Transverse colon (tissue), 3 donors: ENCODE measurements at regions not wholly inside any gene's neighbourhood (a gene's known extent, or its start where the extent isn't known, plus 50 kb on each side); places are given as distances from the start of the nearest gene placed in this dataset.

Source experiments
- CTCF ChIP-seq, 5 experiments: fragments of 200-600 bp in 3 of 5; fragments of 450-650 bp in 2 of 5; sonication (generic) in 3 of 5; IDR thresholded peaks; 1 replicate in 2 of 5; 2 replicates in 3 of 5; pipeline ENCODE4 v1.5.1; 2016 to 2017; ENCODE audit warnings: antibody characterized with exemption in 5 of 5, inconsistent platforms in 3 of 5, mild to moderate bottlenecking in 2 of 5, moderate library complexity in 1 of 5
- EP300 ChIP-seq: sonication (generic); formaldehyde crosslinking; IDR thresholded peaks from one replicate; pipeline ENCODE4 v1.6.1; 2017; ENCODE audit warnings: antibody characterized with exemption, low read depth
- POLR2A ChIP-seq: fragments of 450-650 bp; IDR thresholded peaks from one replicate; pipeline ENCODE4 v1.6.1; 2016; ENCODE audit warnings: antibody characterized with exemption, mild to moderate bottlenecking, moderate library complexity

GRCh38 chr5:103411711-103412110, 150.9 kb downstream of the NUDT12 start:
- TF ChIP-seq CTCF (IDR thresholded peaks at IDR 0.05) (no peak), POLR2A (no peak), EP300 (no peak)
